ENCODE measurements at regions not wholly inside any gene's neighbourhood (a gene's known extent, or its start where the extent isn't known, plus 50 kb on each side); places are given as distances from the start of the nearest gene placed in this dataset.
A peak's percentile ranks its signal among the peaks of the same experiment; 100 is the strongest.

- Mint-ChIP-seq H3K9me3 (peaks cover 86% of the 10 kb centered on the region), H3K27me3 (ENCODE audit: insufficient read depth, low read depth, poor library complexity) (peaks cover 2% of the 10 kb centered on the region), H3K4me1 (peaks cover 12% of the 10 kb centered on the region), H3K27ac (no peak overlapping the region), H3K36me3 (ENCODE audit: low read depth) (peaks cover 7% of the 10 kb centered on the region; the same call in 1 of the 3 replicates), H3K4me3 (no peak overlapping the region)
- no peak overlapping the region for H3K4me2 ChIP-seq
- DNase-seq (ENCODE audit: low spot score), result no peak
- no peaks in the 10 kb centered on the region for H3K79me2 ChIP-seq (replicated peaks; ENCODE audit: insufficient read depth)
- H3F3A ChIP-seq (replicated peaks; ENCODE audit: low read depth), result no peaks in the 10 kb centered on the region
- no peak overlapping the region for H2AFZ ChIP-seq
- H3K27ac ChIP-seq (ENCODE audit: low read depth), result no peak overlapping the region
- no peak overlapping the region for H3K4me3 ChIP-seq
- no peak for ATAC-seq
- H4K20me1 ChIP-seq (replicated peaks; ENCODE audit: insufficient read depth), result no peaks in the 10 kb centered on the region
- TF ChIP-seq JUNB (IDR thresholded peaks at IDR 0.05; ENCODE audit: unreplicated experiment) (no peak), STAT1 (IDR thresholded peaks at IDR 0.05; ENCODE audit: unreplicated experiment) (no peak), CTCF (conservative IDR thresholded peaks at IDR 0.05; ENCODE audit: low read depth in 2 of 2) (no peak)
- no peaks in the 10 kb centered on the region for H3K27me3 ChIP-seq (ENCODE audit: insufficient read depth)
- H3K4me1 ChIP-seq (ENCODE audit: insufficient read depth), result no peaks in the 10 kb centered on the region
- H3K9me2 ChIP-seq (ENCODE audit: insufficient read depth), result no peaks in the 10 kb centered on the region
- peaks cover 4% of the 10 kb centered on the region; the same call in 1 of the 2 replicates for H3K36me3 ChIP-seq (ENCODE audit: insufficient read depth)
Observed at GRCh38 chr16:6929868-6930267, 402.8 kb upstream of the RBFOX1 start.

- ATAC-seq, result peak; percentile 91
- H3K27ac ChIP-seq (ENCODE audit: low read depth), result no peak overlapping the region
- peaks cover 7% of the 10 kb centered on the region; the same call in 1 of the 3 replicates for H3K36me3 Mint-ChIP-seq (ENCODE audit: low read depth)
- TF ChIP-seq ZNF331 (CRISPR knock-in tag; IDR thresholded peaks at IDR 0.05; ENCODE audit: low read depth) (no peak), REST (IDR thresholded peaks at IDR 0.05; ENCODE audit: unreplicated experiment) (no peak), CREB1 (CRISPR knock-in tag; IDR thresholded peaks at IDR 0.05; ENCODE audit: low read depth) (no peak), EZH2phosphoT487 (IDR thresholded peaks at IDR 0.05; ENCODE audit: unreplicated experiment) (no peak), JUNB (IDR thresholded peaks at IDR 0.05; ENCODE audit: unreplicated experiment) (no peak), ETS1 (IDR thresholded peaks at IDR 0.05) (no peak), ZNF462 (CRISPR knock-in tag; IDR thresholded peaks at IDR 0.05) (no peak), STAT1 (IDR thresholded peaks at IDR 0.05; ENCODE audit: unreplicated experiment) (no peak)
Observed at GRCh38 chr16:6926762-6927161, 405.9 kb upstream of the RBFOX1 start.

More at GRCh38 chr16:6926762-6927161, 405.9 kb upstream of the RBFOX1 start:
- Mint-ChIP-seq H3K4me1 (peaks cover 12% of the 10 kb centered on the region), H3K27ac (no peak overlapping the region), H3K4me3 (no peak overlapping the region), H3K27me3 (ENCODE audit: insufficient read depth, low read depth, poor library complexity) (no peaks in the 10 kb centered on the region), H3K9me3 (peaks cover 78% of the 10 kb centered on the region)
- Histone ChIP-seq H3F3A (replicated peaks; ENCODE audit: low read depth) (no peaks in the 10 kb centered on the region), H3K27me3 (ENCODE audit: insufficient read depth) (no peaks in the 10 kb centered on the region), H2AFZ (no peak overlapping the region), H3K36me3 (ENCODE audit: insufficient read depth) (no peaks in the 10 kb centered on the region), H4K20me1 (replicated peaks; ENCODE audit: insufficient read depth) (no peaks in the 10 kb centered on the region), H3K4me2 (no peak overlapping the region), H3K9me2 (ENCODE audit: insufficient read depth) (no peaks in the 10 kb centered on the region), H3K4me3 (no peak overlapping the region), H3K4me1 (ENCODE audit: insufficient read depth) (no peaks in the 10 kb centered on the region), H3K79me2 (replicated peaks; ENCODE audit: insufficient read depth) (no peaks in the 10 kb centered on the region)
- peak; percentile 2 for DNase-seq (ENCODE audit: low spot score)
